Urinary bladder (tissue), 3 donors: ENCODE measurements at regions not wholly inside any gene's neighbourhood (a gene's known extent, or its start where the extent isn't known, plus 50 kb on each side); places are given as distances from the start of the nearest gene placed in this dataset.

Source experiments
- DNase-seq: peaks from one replicate; pipeline ENCODE4 v3.0.0-alpha.2; 2015; ENCODE audit errors: extremely low spot score
- H3K27ac ChIP-seq: one replicate; pipeline ENCODE4 v1.5.1; 2013; ENCODE audit warnings: low read depth, mild to moderate bottlenecking, moderate library complexity
- H3K36me3 ChIP-seq: one replicate; pipeline ENCODE4 v1.6.1; 2013; ENCODE audit warnings: mild to moderate bottlenecking, moderate library complexity; ENCODE audit not compliant: insufficient read depth
- H3K4me1 ChIP-seq: one replicate; pipeline ENCODE4 v1.6.1; 2013; ENCODE audit warnings: mild to moderate bottlenecking, moderate library complexity; ENCODE audit not compliant: insufficient read depth
- H3K4me3 ChIP-seq: one replicate; pipeline ENCODE4 v1.5.1; 2013; ENCODE audit warnings: low read depth, low read length
- WGBS: extraction: QIAGEN DNeasy Blood & Tissue Kit; methylation state at CpG from one replicate; pipeline ENCODE4 v1.1.7; 2013; 5-methylcytosine and 5-hydroxymethylcytosine counted together
- donor health status: healthy with polysubstance abuse.
- donor health status: healthy.

GRCh38 chr3:135310317-135310716 is 515.3 kb downstream of the EPHB1 start:
- no peaks in the 10 kb centered on the region for H3K4me1 ChIP-seq
- no peak overlapping the region for H3K4me3 ChIP-seq
- DNase-seq, result no peak
- no peaks in the 10 kb centered on the region for H3K36me3 ChIP-seq
- no peak overlapping the region for H3K27ac ChIP-seq
- 21% methylated on average over 4 of the region's 4 CpGs for WGBS

- Histone ChIP-seq H3K4me1 (no peaks in the 10 kb centered on the region), H3K4me3 (no peak overlapping the region), H3K36me3 (no peaks in the 10 kb centered on the region), H3K27ac (no peak overlapping the region)
- 73% methylated on average over 5 of the region's 5 CpGs for WGBS
- no peak for DNase-seq
These were observed 516.6 kb downstream of the EPHB1 start for GRCh38 chr3:135311699-135312098.

- H3K4me3 ChIP-seq, result no peak overlapping the region
- H3K4me1 ChIP-seq, result no peaks in the 10 kb centered on the region
- H3K27ac ChIP-seq, result no peak overlapping the region
- DNase-seq, result no peak
- H3K36me3 ChIP-seq, result no peaks in the 10 kb centered on the region
- 91% methylated on average over 1 of the region's 1 CpG for WGBS
These were observed 519.2 kb downstream of the EPHB1 start for GRCh38 chr3:135314237-135314636.

- no peak for DNase-seq
- H3K27ac ChIP-seq, result no peak overlapping the region
- 30% methylated on average over 5 of the region's 5 CpGs for whole genome bisulfite sequencing
- H3K4me3 ChIP-seq, result no peak overlapping the region
- H3K4me1 ChIP-seq, result no peaks in the 10 kb centered on the region
- H3K36me3 ChIP-seq, result no peaks in the 10 kb centered on the region
These were observed 529.2 kb downstream of the EPHB1 start for GRCh38 chr3:135324301-135324700.

- no peak overlapping the region for H3K27ac ChIP-seq
- no peak overlapping the region for H3K4me3 ChIP-seq
- H3K36me3 ChIP-seq, result no peaks in the 10 kb centered on the region
- no peaks in the 10 kb centered on the region for H3K4me1 ChIP-seq
- no peak for DNase-seq
- 54% methylated on average over 1 of the region's 1 CpG for WGBS
These were observed 530.0 kb downstream of the EPHB1 start for GRCh38 chr3:135325096-135325495.

- no peaks in the 10 kb centered on the region for H3K36me3 ChIP-seq
- no peak overlapping the region for H3K27ac ChIP-seq
- no peak for DNase-seq
- WGBS, result 56% methylated on average over 6 of the region's 6 CpGs
- no peaks in the 10 kb centered on the region for H3K4me1 ChIP-seq
- no peak overlapping the region for H3K4me3 ChIP-seq
These were observed 530.7 kb downstream of the EPHB1 start for GRCh38 chr3:135325726-135326235.

- Histone ChIP-seq H3K36me3 (no peaks in the 10 kb centered on the region), H3K4me3 (no peak overlapping the region), H3K4me1 (no peaks in the 10 kb centered on the region), H3K27ac (no peak overlapping the region)
- WGBS, result 94% methylated on average over 1 of the region's 1 CpG
- no peak for DNase-seq
These were observed 531.8 kb downstream of the EPHB1 start for GRCh38 chr3:135326851-135327250.

GRCh38 chr3:135328036-135328435 is 533.0 kb downstream of the EPHB1 start:
- Histone ChIP-seq H3K27ac (no peak overlapping the region), H3K36me3 (no peaks in the 10 kb centered on the region), H3K4me1 (no peaks in the 10 kb centered on the region), H3K4me3 (no peak overlapping the region)
- WGBS, result 78% methylated on average over 5 of the region's 5 CpGs
- DNase-seq, result no peak

GRCh38 chr3:135329479-135329878 is 534.4 kb downstream of the EPHB1 start:
- no peaks in the 10 kb centered on the region for H3K36me3 ChIP-seq
- 35% methylated on average over 2 of the region's 2 CpGs for WGBS
- DNase-seq, result no peak
- H3K4me1 ChIP-seq, result no peaks in the 10 kb centered on the region
- no peak overlapping the region for H3K27ac ChIP-seq
- no peak overlapping the region for H3K4me3 ChIP-seq

- Histone ChIP-seq H3K36me3 (no peaks in the 10 kb centered on the region), H3K4me1 (no peaks in the 10 kb centered on the region), H3K4me3 (no peak overlapping the region), H3K27ac (no peak overlapping the region)
- DNase-seq, result no peak
- 72% methylated on average over 1 of the region's 1 CpG for WGBS
These were observed 542.1 kb downstream of the EPHB1 start for GRCh38 chr3:135337192-135337591.

GRCh38 chr3:135348690-135349089 is 553.6 kb downstream of the EPHB1 start:
- 65% methylated on average over 1 of the region's 1 CpG for WGBS
- no peak overlapping the region for H3K4me3 ChIP-seq
- no peaks in the 10 kb centered on the region for H3K36me3 ChIP-seq
- no peak for DNase-seq
- H3K27ac ChIP-seq, result no peak overlapping the region
- H3K4me1 ChIP-seq, result no peaks in the 10 kb centered on the region

GRCh38 chr3:135349254-135349948 is 554.3 kb downstream of the EPHB1 start:
- H3K4me1 ChIP-seq, result no peaks in the 10 kb centered on the region
- no peak for DNase-seq

GRCh38 chr3:135352213-135352612 is 557.2 kb downstream of the EPHB1 start:
- no peak overlapping the region for H3K27ac ChIP-seq
- 67% methylated on average over 8 of the region's 8 CpGs for WGBS
- no peak overlapping the region for H3K4me3 ChIP-seq
- no peak for DNase-seq
- no peaks in the 10 kb centered on the region for H3K4me1 ChIP-seq
- no peaks in the 10 kb centered on the region for H3K36me3 ChIP-seq

More at GRCh38 chr3:135349254-135349948, 554.3 kb downstream of the EPHB1 start:
- H3K36me3 ChIP-seq, result no peaks in the 10 kb centered on the region
- H3K4me3 ChIP-seq, result no peak overlapping the region
- 78% methylated on average over 8 of the region's 8 CpGs for WGBS
- H3K27ac ChIP-seq, result no peak overlapping the region

- Histone ChIP-seq H3K27ac (no peak overlapping the region), H3K4me3 (no peak overlapping the region), H3K36me3 (no peaks in the 10 kb centered on the region), H3K4me1 (no peaks in the 10 kb centered on the region)
- DNase-seq, result no peak
- 68% methylated on average over 3 of the region's 3 CpGs for WGBS
These were observed 567.8 kb downstream of the EPHB1 start for GRCh38 chr3:135362889-135363288.

- H3K36me3 ChIP-seq, result no peaks in the 10 kb centered on the region
- no peak overlapping the region for H3K4me3 ChIP-seq
- no peaks in the 10 kb centered on the region for H3K4me1 ChIP-seq
- no peak overlapping the region for H3K27ac ChIP-seq
- DNase-seq, result no peak
These were observed 569.6 kb downstream of the EPHB1 start for GRCh38 chr3:135364676-135365075.
